Right atrium auricular region (tissue), 2 donors: ENCODE measurements at regions not wholly inside any gene's neighbourhood (a gene's known extent, or its start where the extent isn't known, plus 50 kb on each side); places are given as distances from the start of the nearest gene placed in this dataset.

ENCODE experiments used
- DNase-seq: peaks from one replicate; pipeline ENCODE4 v3.0.0-alpha.2; 2019; ENCODE audit warnings: low spot score
- H3K27ac ChIP-seq, 2 donors: fragments of 200-600 bp; sonication (generic); 1 replicate in 1 of 2; 2 replicates in 1 of 2; pipeline ENCODE4 v1.5.1; 2016 to 2019
- H3K27me3 ChIP-seq, 2 donors: fragments of 200-600 bp; sonication (generic); one replicate each; pipeline versions ENCODE4 v1.5.1 to v1.6.0; 2017 to 2019
- H3K36me3 ChIP-seq: fragments of 200-600 bp; sonication (generic); one replicate; pipeline ENCODE4 v1.5.1; 2016
- H3K4me1 ChIP-seq, 2 donors: fragments of 200-600 bp; sonication (generic); one replicate each; pipeline versions ENCODE4 v1.5.1 to v1.6.0; 2017 to 2019
- H3K4me3 ChIP-seq, 2 donors: fragments of 200-600 bp; sonication (generic); 1 replicate in 1 of 2; 2 replicates in 1 of 2; pipeline ENCODE4 v1.5.1; 2017 to 2019; ENCODE audit warnings: mild to moderate bottlenecking in 1 of 2, moderate library complexity in 1 of 2
- H3K9me3 ChIP-seq, 2 donors: fragments of 200-600 bp; sonication (generic); one replicate each; pipeline ENCODE4 v1.5.1; 2019
- CTCF ChIP-seq, 2 donors: fragments of 200-600 bp; sonication (generic); IDR thresholded peaks; one replicate each; pipeline ENCODE4 v1.5.1; 2019; ENCODE audit warnings: antibody characterized with exemption in 2 of 2

- no peak for TF ChIP-seq CTCF (IDR thresholded peaks at IDR 0.05)
- no peaks in the 10 kb centered on the region for H3K4me1 ChIP-seq
- H3K27me3 ChIP-seq = no peaks in the 10 kb centered on the region
- no peak overlapping the region for H3K27ac ChIP-seq
- H3K36me3 ChIP-seq = no peaks in the 10 kb centered on the region
- DNase-seq = no peak
- H3K4me3 ChIP-seq = no peak overlapping the region
- peaks cover 0 to 25% of the 10 kb centered on the region in 2 donors for H3K9me3 ChIP-seq
These were observed 491.1 kb upstream of the TSHZ3 start for GRCh38 chr19:31840371-31840770.

GRCh38 chr19:31841755-31842154, 492.5 kb upstream of the TSHZ3 start:
- Histone ChIP-seq H3K4me1 (no peaks in the 10 kb centered on the region), H3K4me3 (no peak overlapping the region), H3K36me3 (no peaks in the 10 kb centered on the region), H3K9me3 (peaks cover 0 to 19% of the 10 kb centered on the region in 2 donors), H3K27me3 (no peaks in the 10 kb centered on the region), H3K27ac (no peak overlapping the region)
- DNase-seq = no peak
- no peak for TF ChIP-seq CTCF (IDR thresholded peaks at IDR 0.05)

- Histone ChIP-seq H3K27me3 (no peaks in the 10 kb centered on the region), H3K4me3 (no peak overlapping the region), H3K9me3 (peaks cover 0 to 35% of the 10 kb centered on the region in 2 donors), H3K36me3 (no peaks in the 10 kb centered on the region), H3K4me1 (no peaks in the 10 kb centered on the region), H3K27ac (no peak overlapping the region)
- no peak for TF ChIP-seq CTCF (IDR thresholded peaks at IDR 0.05)
- DNase-seq = no peak
These were observed 482.3 kb upstream of the ZNF507 start for GRCh38 chr19:31863122-31863521.

GRCh38 chr19:31874313-31874712, 471.1 kb upstream of the ZNF507 start:
- Histone ChIP-seq H3K27ac (no peak overlapping the region), H3K27me3 (no peaks in the 10 kb centered on the region), H3K4me3 (no peak overlapping the region), H3K4me1 (no peaks in the 10 kb centered on the region), H3K9me3 (no peaks in the 10 kb centered on the region), H3K36me3 (no peaks in the 10 kb centered on the region)
- TF ChIP-seq CTCF (IDR thresholded peaks at IDR 0.05) = no peak
- no peak for DNase-seq

- no peaks in the 10 kb centered on the region for H3K36me3 ChIP-seq
- H3K9me3 ChIP-seq = no peaks in the 10 kb centered on the region
- H3K4me3 ChIP-seq = no peak overlapping the region
- no peak for TF ChIP-seq CTCF (IDR thresholded peaks at IDR 0.05)
- H3K27me3 ChIP-seq = no peaks in the 10 kb centered on the region
- H3K27ac ChIP-seq = no peak overlapping the region
- DNase-seq = no peak
- no peaks in the 10 kb centered on the region for H3K4me1 ChIP-seq
These were observed 469.8 kb upstream of the ZNF507 start for GRCh38 chr19:31875591-31875990.

- Histone ChIP-seq H3K27me3 (no peaks in the 10 kb centered on the region), H3K4me1 (no peaks in the 10 kb centered on the region), H3K27ac (no peak overlapping the region), H3K4me3 (no peak overlapping the region), H3K9me3 (no peaks in the 10 kb centered on the region), H3K36me3 (no peaks in the 10 kb centered on the region)
- no peak for DNase-seq
- no peak for TF ChIP-seq CTCF (IDR thresholded peaks at IDR 0.05)
These were observed 465.1 kb upstream of the ZNF507 start for GRCh38 chr19:31880283-31880682.
